B cell (primary cell): ENCODE measurements at regions not wholly inside any gene's neighbourhood (a gene's known extent, or its start where the extent isn't known, plus 50 kb on each side); places are given as distances from the start of the nearest gene placed in this dataset.

ENCODE experiments used
- ATAC-seq: fragments of 200-7000 bp; cut with Tn5 transposase; one replicate; pipeline ENCODE4 v1.10.0; 2021; ENCODE audit warnings: low read depth, mild to moderate bottlenecking, moderate number of reproducible peaks, moderate library complexity
- CTCF ChIA-PET: fragments of 350-600 bp; sonication (Branson Sonifier 250); formaldehyde crosslinking; loops from one replicate; lab custom pipeline; 2021; ENCODE audit warnings: antibody characterized with exemption, inconsistent platforms; lab: Charles Lee
- POLR2A ChIA-PET: fragments of 350-600 bp; sonication (Branson Sonifier 250); formaldehyde crosslinking; loops from one replicate; lab custom pipeline; 2021; ENCODE audit warnings: antibody characterized with exemption; lab: Charles Lee
- DNase-seq: peaks from one replicate; pipeline ENCODE4 v3.0.0; 2013
- H2AFZ ChIP-seq: 2 replicates; pipeline ENCODE4 v1.6.1; 2012; ENCODE audit warnings: mild to moderate bottlenecking, low read depth, low read length; ENCODE audit not compliant: insufficient read depth, poor library complexity, severe bottlenecking
- H3K27ac ChIP-seq, 2 donors: 1 replicate in 1 of 2; 2 replicates in 1 of 2; pipeline ENCODE4 v1.5.1; 2012 to 2013; ENCODE audit warnings: low read length in 2 of 2, mild to moderate bottlenecking in 2 of 2, moderate library complexity in 1 of 2
- H3K27me3 ChIP-seq, 4 experiments: fragments of 200-600 bp in 1 of 4; sonication (generic) in 1 of 4; replicated peaks in 1 of 4; 1 replicate in 2 of 4; 2 replicates in 2 of 4; pipeline versions ENCODE4 v1.6.1 to v1.7.0; 2013 to 2016; ENCODE audit warnings: low read length in 3 of 4, mild to moderate bottlenecking in 2 of 4, mixed read lengths in 1 of 4, moderate library complexity in 1 of 4; ENCODE audit not compliant: insufficient read depth in 4 of 4, control insufficient read depth in 3 of 4; ENCODE audit errors: control extremely low read depth in 1 of 4
- H3K36me3 ChIP-seq, 2 experiments: replicated peaks in 1 of 2; 1 replicate in 1 of 2; 2 replicates in 1 of 2; pipeline versions ENCODE4 v1.6.1 to v1.7.1; 2013; ENCODE audit warnings: low read length in 1 of 2; ENCODE audit not compliant: insufficient read depth in 2 of 2, control insufficient read depth in 1 of 2; ENCODE audit errors: control extremely low read depth in 1 of 2, extremely low read depth in 1 of 2
- H3K4me1 ChIP-seq, 2 donors: fragments of 200-600 bp in 1 of 2; sonication (generic) in 1 of 2; 1 replicate in 1 of 2; 2 replicates in 1 of 2; pipeline versions ENCODE4 v1.5.1 to v1.6.1; 2013 to 2017; ENCODE audit warnings: low read length in 2 of 2; ENCODE audit not compliant: control insufficient read depth in 2 of 2, insufficient read depth in 2 of 2
- H3K4me2 ChIP-seq: replicated peaks from 2 replicates; pipeline ENCODE3; 2012; ENCODE audit warnings: mild to moderate bottlenecking, low read depth, low read length; ENCODE audit not compliant: poor library complexity, severe bottlenecking
- H3K4me3 ChIP-seq, 5 experiments: fragments of 200-600 bp in 1 of 5; sonication (generic) in 1 of 5; 1 replicate in 3 of 5; 2 replicates in 2 of 5; pipeline versions ENCODE4 v1.5.1 to v1.7.0; 2011 to 2016; ENCODE audit warnings: low read length in 4 of 5, mild to moderate bottlenecking in 4 of 5, low read depth in 2 of 5, control low read depth in 1 of 5, moderate library complexity in 1 of 5; ENCODE audit not compliant: insufficient read depth in 1 of 5; ENCODE audit errors: control extremely low read depth in 1 of 5, extremely low read depth in 1 of 5
- H3K79me2 ChIP-seq: fragments of 200-600 bp; sonication (generic); one replicate; pipeline ENCODE4 v1.6.0; 2016; ENCODE audit warnings: low read length; ENCODE audit not compliant: control insufficient read depth, insufficient read depth
- H3K9ac ChIP-seq: fragments of 200-600 bp; sonication (generic); 2 replicates; pipeline ENCODE4 v1.6.1; 2017; ENCODE audit warnings: mild to moderate bottlenecking, low read length, moderate library complexity
- H3K9me3 ChIP-seq, 3 donors: one replicate each; pipeline versions ENCODE4 v1.6.1 to v1.7.1; 2013; ENCODE audit warnings: low read length in 2 of 3; ENCODE audit not compliant: control insufficient read depth in 2 of 3, insufficient read depth in 1 of 3; ENCODE audit errors: control extremely low read depth in 1 of 3
- H4K20me1 ChIP-seq: 2 replicates; pipeline ENCODE4 v1.6.0; 2012; ENCODE audit warnings: mild to moderate bottlenecking, low read length; ENCODE audit not compliant: insufficient read depth, control insufficient read depth, poor library complexity, severe bottlenecking
- H3K27ac Mint-ChIP-seq: one replicate; pipeline ENCODE4 v1.8.0; 2021; ENCODE audit warnings: mixed read lengths
- H3K27me3 Mint-ChIP-seq: one replicate; pipeline ENCODE4 v1.8.0; 2021; ENCODE audit warnings: mixed read lengths
- H3K4me1 Mint-ChIP-seq: one replicate; pipeline ENCODE4 v1.8.0; 2021; ENCODE audit warnings: mixed read lengths
- H3K4me3 Mint-ChIP-seq: one replicate; pipeline ENCODE4 v1.8.0; 2021; ENCODE audit warnings: mixed read lengths
- H3K9me3 Mint-ChIP-seq: one replicate; pipeline ENCODE4 v1.8.0; 2022; ENCODE audit warnings: mixed read lengths; ENCODE audit not compliant: insufficient read depth
- EZH2 ChIP-seq: IDR thresholded peaks from 2 replicates; pipeline ENCODE4 v1.6.1; 2012; ENCODE audit warnings: borderline replicate concordance, low read depth, mild to moderate bottlenecking, moderate library complexity, low read length; ENCODE audit not compliant: insufficient read depth, poor library complexity, severe bottlenecking
- WGBS: methylation state at CpG from one replicate; pipeline ENCODE4 v1.1.5; 2013; ENCODE audit warnings: missing lambda C conversion rate; ENCODE audit not compliant: insufficient coverage; 5-methylcytosine and 5-hydroxymethylcytosine counted together
- intact Hi-C: fragments of 100-400 bp; cut with micrococcal nuclease; formaldehyde crosslinking; loops from one replicate; pipeline ENCODE4 v1.10.0; 2022
- TF ChIP-seq, protein P1 (sequence below): fragments of 200-600 bp; IDR thresholded peaks from one replicate; pipeline ENCODE4 v1.8.0; 2022; ENCODE audit warnings: antibody characterized with exemption, mild to moderate bottlenecking

DNA sequence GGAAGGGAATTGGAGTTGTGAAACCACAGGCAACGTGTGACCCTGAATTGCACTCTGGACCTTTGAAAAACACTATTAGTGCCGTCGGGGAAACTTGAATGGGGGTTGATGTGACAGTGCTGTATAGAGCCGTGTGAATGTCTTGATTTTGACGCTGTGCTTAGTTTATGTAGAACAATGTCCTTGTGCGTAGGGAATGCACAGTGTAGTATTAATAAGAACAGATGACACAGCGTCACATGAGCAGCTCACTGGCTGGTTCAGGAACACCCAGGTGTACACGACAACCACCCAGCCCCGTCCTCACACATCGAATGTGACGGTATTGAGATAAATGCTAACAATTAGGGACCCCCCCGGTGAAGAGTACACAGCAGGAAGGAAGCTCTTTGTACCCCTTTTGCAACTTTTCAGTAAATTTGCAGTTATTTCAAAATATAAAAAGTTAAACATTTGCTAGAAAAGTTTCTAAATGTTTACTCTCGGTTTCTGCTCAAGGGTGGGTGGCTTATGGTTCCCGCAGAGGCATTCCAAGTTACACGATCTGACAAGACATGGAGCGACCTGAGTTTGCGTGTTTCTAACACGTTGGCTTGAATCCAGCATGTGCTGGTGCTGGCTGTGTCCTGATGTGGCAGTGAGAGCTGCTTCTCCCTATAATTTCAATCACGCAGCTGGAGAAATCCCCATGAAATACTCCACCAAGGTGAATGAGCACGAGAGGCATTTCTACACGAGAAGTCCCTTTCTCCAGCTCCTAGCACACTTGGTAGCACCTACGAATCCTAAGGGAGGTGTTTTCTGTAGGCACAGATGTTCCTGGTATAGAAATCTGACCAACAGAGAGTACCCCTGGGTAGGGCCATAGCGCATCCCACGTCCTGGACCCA, 208.0 kb upstream of the EXOC2 start:
- Histone ChIP-seq H3K27ac (no peak overlapping the region), H3K79me2 (no peaks in the 10 kb centered on the region), H3K36me3 (no peaks in the 10 kb centered on the region), H3K27me3 (no peaks in the 10 kb centered on the region), H3K4me2 (no peak overlapping the region), H2AFZ (no peak overlapping the region), H3K4me1 (peaks cover 18 to 19% of the 10 kb centered on the region in 2 donors), H3K4me3 (no peak overlapping the region), H3K9me3 (no peaks in the 10 kb centered on the region), H4K20me1 (no peaks in the 10 kb centered on the region), H3K9ac (no peak overlapping the region)
- DNase-seq (no peak), ATAC-seq (no peak)
- POLR2A ChIA-PET = no interaction called here
- Mint-ChIP-seq H3K9me3 (no peaks in the 10 kb centered on the region), H3K4me3 (no peak overlapping the region), H3K27ac (no peak overlapping the region), H3K4me1 (peaks cover 15% of the 10 kb centered on the region), H3K27me3 (peaks cover 7% of the 10 kb centered on the region)
- CTCF ChIA-PET = no interaction called here
- no peak for TF ChIP-seq EZH2
- TF ChIP-seq, protein P1, sequence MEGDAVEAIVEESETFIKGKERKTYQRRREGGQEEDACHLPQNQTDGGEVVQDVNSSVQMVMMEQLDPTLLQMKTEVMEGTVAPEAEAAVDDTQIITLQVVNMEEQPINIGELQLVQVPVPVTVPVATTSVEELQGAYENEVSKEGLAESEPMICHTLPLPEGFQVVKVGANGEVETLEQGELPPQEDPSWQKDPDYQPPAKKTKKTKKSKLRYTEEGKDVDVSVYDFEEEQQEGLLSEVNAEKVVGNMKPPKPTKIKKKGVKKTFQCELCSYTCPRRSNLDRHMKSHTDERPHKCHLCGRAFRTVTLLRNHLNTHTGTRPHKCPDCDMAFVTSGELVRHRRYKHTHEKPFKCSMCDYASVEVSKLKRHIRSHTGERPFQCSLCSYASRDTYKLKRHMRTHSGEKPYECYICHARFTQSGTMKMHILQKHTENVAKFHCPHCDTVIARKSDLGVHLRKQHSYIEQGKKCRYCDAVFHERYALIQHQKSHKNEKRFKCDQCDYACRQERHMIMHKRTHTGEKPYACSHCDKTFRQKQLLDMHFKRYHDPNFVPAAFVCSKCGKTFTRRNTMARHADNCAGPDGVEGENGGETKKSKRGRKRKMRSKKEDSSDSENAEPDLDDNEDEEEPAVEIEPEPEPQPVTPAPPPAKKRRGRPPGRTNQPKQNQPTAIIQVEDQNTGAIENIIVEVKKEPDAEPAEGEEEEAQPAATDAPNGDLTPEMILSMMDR = no peak
- intact Hi-C loops = no loop called here
- 92% methylated on average over 18 of the region's 24 CpGs for WGBS

DNA sequence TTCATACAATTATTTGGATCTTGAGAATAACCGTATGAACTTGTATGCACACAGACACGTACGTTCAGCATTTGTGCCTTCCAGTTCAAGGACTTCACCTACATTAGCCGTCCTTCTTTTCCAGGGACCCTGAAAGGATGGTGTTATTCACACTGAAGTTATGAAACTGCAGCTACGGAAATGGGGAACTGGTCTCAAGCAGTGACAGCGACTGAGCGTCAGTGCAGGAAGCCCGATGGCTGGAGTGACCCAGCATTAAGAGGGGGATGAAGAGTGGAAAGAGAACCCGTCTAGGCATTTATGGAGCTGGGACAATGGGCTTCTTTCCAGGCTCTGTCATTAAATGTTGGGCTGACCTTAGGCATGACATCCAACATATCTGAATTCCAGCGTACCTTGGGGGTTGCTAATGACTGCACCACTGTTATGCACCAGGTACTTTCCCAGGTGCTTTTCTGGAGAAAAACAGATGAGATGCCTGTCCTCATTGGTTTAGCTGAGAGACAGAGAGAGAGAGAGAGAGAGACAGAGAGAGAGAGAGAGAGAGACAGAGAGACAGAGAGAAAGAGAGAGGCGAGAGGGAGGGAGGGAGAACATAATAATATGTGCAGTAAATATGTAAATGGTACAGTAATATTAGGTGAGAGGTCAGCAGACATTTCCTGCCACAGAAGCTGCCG, 204.7 kb upstream of the EXOC2 start:
- Mint-ChIP-seq H3K4me1 (peaks cover 15% of the 10 kb centered on the region), H3K9me3 (no peaks in the 10 kb centered on the region), H3K27me3 (peaks cover 7% of the 10 kb centered on the region), H3K27ac (no peak overlapping the region), H3K4me3 (peak overlapping the region; percentile 52)
- no peaks in the 10 kb centered on the region for H4K20me1 ChIP-seq
- ATAC-seq (peak; percentile 24), DNase-seq (peak; percentile 55)
- H3K27ac ChIP-seq = peak overlapping the region in 1 of 2 donors; percentile 30
- H2AFZ ChIP-seq = peak overlapping the region; percentile 46
- no peaks in the 10 kb centered on the region for H3K36me3 ChIP-seq
- no peak for TF ChIP-seq EZH2
- TF ChIP-seq, protein P1 = no peak
- no peaks in the 10 kb centered on the region for H3K27me3 ChIP-seq
- H3K4me2 ChIP-seq = peak overlapping the region; percentile 58
- H3K79me2 ChIP-seq = no peaks in the 10 kb centered on the region
- CTCF ChIA-PET = no interaction called here
- H3K9ac ChIP-seq = peak overlapping the region; percentile 42
- peaks cover 18 to 19% of the 10 kb centered on the region in 2 donors for H3K4me1 ChIP-seq
- H3K9me3 ChIP-seq = no peaks in the 10 kb centered on the region
- POLR2A ChIA-PET = interaction anchor here (0.7 kb wide), 1 partner anchor 497 kb away, joined by 6 read pairs; no protein-coding TSS in a partner anchor
- WGBS = 18% methylated on average over 6 of the region's 12 CpGs
- intact Hi-C loops = no loop called here
- peak overlapping the region in 1 of 5 experiments; percentile 18 for H3K4me3 ChIP-seq
